CD4-positive, alpha-beta memory T cell (primary cell): ENCODE measurements at regions not wholly inside any gene's neighbourhood (a gene's known extent, or its start where the extent isn't known, plus 50 kb on each side); places are given as distances from the start of the nearest gene placed in this dataset.

Experiments used
- CTCF ChIA-PET: fragments of 350-600 bp; sonication (Branson Sonifier 250); formaldehyde crosslinking; loops from one replicate; lab custom pipeline; 2021; ENCODE audit warnings: inconsistent platforms; ENCODE audit not compliant: partially characterized antibody; lab: Charles Lee
- POLR2A ChIA-PET: fragments of 350-600 bp; sonication (Branson Sonifier 250); formaldehyde crosslinking; loops from one replicate; lab custom pipeline; 2021; ENCODE audit not compliant: partially characterized antibody; lab: Charles Lee
- DNase-seq, 5 donors: peaks; one replicate each; pipeline versions ENCODE4 v3.0.0 to v3.0.0-alpha.2; 2020 to 2022; ENCODE audit warnings: mixed read lengths in 1 of 5
- H3K27ac ChIP-seq: one replicate; pipeline ENCODE4 v1.7.0; 2013; ENCODE audit warnings: low read depth, low read length
- H3K27me3 ChIP-seq: 2 replicates; pipeline ENCODE4 v1.7.0; 2013; ENCODE audit warnings: mild to moderate bottlenecking, low read length, moderate library complexity; ENCODE audit not compliant: insufficient read depth
- H3K36me3 ChIP-seq: 2 replicates; pipeline ENCODE4 v1.7.0; 2013; ENCODE audit warnings: mild to moderate bottlenecking, low read length, moderate library complexity; ENCODE audit not compliant: insufficient read depth
- H3K4me1 ChIP-seq: 2 replicates; pipeline ENCODE4 v1.7.0; 2013; ENCODE audit warnings: mild to moderate bottlenecking, low read length, moderate library complexity; ENCODE audit not compliant: insufficient read depth
- H3K4me3 ChIP-seq, 2 donors: one replicate each; pipeline ENCODE4 v1.7.0; 2013; ENCODE audit warnings: low read length in 2 of 2, mild to moderate bottlenecking in 1 of 2
- H3K9me3 ChIP-seq, 2 donors: one replicate each; pipeline ENCODE4 v1.7.0; 2013; ENCODE audit warnings: low read length in 2 of 2, control low read depth in 1 of 2; ENCODE audit not compliant: control insufficient read depth in 1 of 2
- H3K27ac Mint-ChIP-seq, 7 donors: one replicate each; pipeline ENCODE4 v1.8.0; 2020 to 2021; ENCODE audit warnings: mixed read lengths in 7 of 7, mild to moderate bottlenecking in 6 of 7, inconsistent platforms in 3 of 7, moderate library complexity in 3 of 7
- H3K27me3 Mint-ChIP-seq, 2 donors: one replicate each; pipeline ENCODE4 v1.8.0; 2020 to 2021; ENCODE audit warnings: mixed read lengths in 2 of 2
- H3K36me3 Mint-ChIP-seq, 2 donors: one replicate each; pipeline ENCODE4 v1.8.0; 2020 to 2021; ENCODE audit warnings: mixed read lengths in 2 of 2, inconsistent platforms in 1 of 2, mild to moderate bottlenecking in 1 of 2
- H3K4me1 Mint-ChIP-seq, 4 donors: one replicate each; pipeline ENCODE4 v1.8.0; 2020 to 2021; ENCODE audit warnings: mixed read lengths in 4 of 4, mild to moderate bottlenecking in 1 of 4
- H3K4me3 Mint-ChIP-seq, 8 donors: one replicate each; pipeline ENCODE4 v1.8.0; 2020 to 2021; ENCODE audit warnings: mixed read lengths in 8 of 8, mild to moderate bottlenecking in 7 of 8, moderate library complexity in 6 of 8, inconsistent platforms in 3 of 8
- H3K9me3 Mint-ChIP-seq, 8 donors: one replicate each; pipeline ENCODE4 v1.8.0; 2020 to 2021; ENCODE audit warnings: mixed read lengths in 8 of 8, mild to moderate bottlenecking in 5 of 8, inconsistent platforms in 3 of 8, moderate library complexity in 1 of 8
- intact Hi-C: fragments of 100-400 bp; cut with micrococcal nuclease; formaldehyde crosslinking; loops from one replicate; pipeline ENCODE4 v1.15.1; 2023

DNA sequence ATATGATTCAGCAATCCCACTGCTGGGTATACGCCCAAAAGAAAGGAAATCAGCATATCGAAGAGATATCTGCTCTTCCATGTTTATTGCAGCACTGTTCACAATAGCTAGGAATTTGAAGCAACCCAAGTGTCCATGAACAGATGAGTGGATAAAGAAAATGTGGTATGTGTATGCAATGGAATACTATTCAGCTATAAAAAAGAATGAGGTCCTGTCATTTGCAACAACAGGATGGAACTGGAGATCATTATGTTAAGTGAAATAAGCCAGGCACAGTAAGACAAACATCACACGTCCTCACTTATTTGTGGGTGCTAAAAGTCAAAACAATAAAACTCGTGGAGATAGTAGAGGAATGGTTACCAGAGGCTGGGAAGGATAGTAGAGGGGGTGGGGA, 153.8 kb upstream of the LEF1 start:
- Histone ChIP-seq H3K36me3 (no peaks in the 10 kb centered on the region), H3K27ac (no peak overlapping the region), H3K9me3 (no peaks in the 10 kb centered on the region), H3K4me1 (peaks cover 2% of the 10 kb centered on the region), H3K27me3 (no peaks in the 10 kb centered on the region), H3K4me3 (no peak overlapping the region)
- ChIA-PET POLR2A (no interaction called here), CTCF (interaction anchor here (0.7 to 0.9 kb wide), 2 partner anchors 25 to 303 kb away, joined by 3 read pairs; no protein-coding TSS in a partner anchor)
- Mint-ChIP-seq H3K4me3 (no peak overlapping the region), H3K4me1 (peaks cover 2 to 7% (median 3%) of the 10 kb centered on the region in 4 donors), H3K9me3 (peaks cover 0 to 10% (median 0%) of the 10 kb centered on the region in 8 donors), H3K36me3 (no peaks in the 10 kb centered on the region), H3K27ac (no peak overlapping the region), H3K27me3 (no peaks in the 10 kb centered on the region)
- intact Hi-C loops, result no loop called here
- no peak for DNase-seq

DNA sequence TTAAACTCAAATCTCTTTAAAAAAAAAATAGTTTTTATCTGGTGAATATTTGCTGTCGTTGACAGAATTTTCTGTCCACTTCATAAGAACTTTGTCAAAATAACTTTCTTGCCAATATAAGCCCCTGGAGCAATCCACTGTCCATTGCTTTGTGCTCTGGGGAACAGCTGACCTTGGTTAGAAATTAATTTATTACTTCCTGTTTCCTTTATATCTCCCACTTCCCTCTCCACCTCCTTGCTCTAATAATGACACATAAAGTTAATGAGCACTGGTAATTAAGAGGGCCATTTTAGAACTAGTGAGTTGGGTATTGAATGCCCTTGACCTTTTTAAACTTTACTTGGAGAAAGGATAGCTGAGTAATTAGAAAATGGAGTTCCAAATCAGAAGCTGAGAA, 151.3 kb upstream of the LEF1 start:
- peaks cover 0 to 6% (median 0%) of the 10 kb centered on the region in 8 donors for H3K9me3 Mint-ChIP-seq
- intact Hi-C loops, result no loop called here
- DNase-seq, result no peak
- H3K4me1 Mint-ChIP-seq, result peaks cover 7 to 18% (median 8%) of the 10 kb centered on the region in 4 donors
- H3K27me3 ChIP-seq, result no peaks in the 10 kb centered on the region
- no peaks in the 10 kb centered on the region for H3K27me3 Mint-ChIP-seq
- H3K36me3 Mint-ChIP-seq, result no peaks in the 10 kb centered on the region
- POLR2A ChIA-PET, result no interaction called here
- H3K4me1 ChIP-seq, result peaks cover 8% of the 10 kb centered on the region
- no peak overlapping the region for H3K27ac Mint-ChIP-seq
- no peaks in the 10 kb centered on the region for H3K36me3 ChIP-seq
- CTCF ChIA-PET, result interaction anchor here (0.6 kb wide), 1 partner anchor 205 kb away, joined by 3 read pairs; no protein-coding TSS in a partner anchor
- no peak overlapping the region for H3K4me3 ChIP-seq
- H3K27ac ChIP-seq, result no peak overlapping the region
- no peaks in the 10 kb centered on the region for H3K9me3 ChIP-seq
- no peak overlapping the region for H3K4me3 Mint-ChIP-seq

DNA sequence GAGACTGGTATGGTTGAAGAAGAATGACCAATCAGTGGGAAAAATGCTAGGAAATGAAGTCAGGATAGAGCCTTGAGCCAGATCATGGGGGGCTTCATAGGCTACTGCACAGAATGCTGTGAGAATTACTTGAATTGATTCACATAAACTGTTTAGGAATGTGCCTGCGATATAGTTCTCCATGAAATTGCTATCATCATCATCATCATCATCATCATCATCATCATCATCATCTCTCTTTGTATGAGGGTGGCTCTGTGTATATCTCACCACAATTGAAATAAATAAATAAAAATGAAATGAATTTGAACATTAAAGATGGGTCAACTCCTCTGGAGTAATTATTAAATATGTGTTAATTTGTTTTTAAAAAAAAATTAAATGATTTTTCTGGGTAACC, 148.6 kb upstream of the LEF1 start:
- Histone ChIP-seq H3K27ac (no peak overlapping the region), H3K9me3 (no peaks in the 10 kb centered on the region), H3K27me3 (no peaks in the 10 kb centered on the region), H3K4me3 (no peak overlapping the region), H3K4me1 (peaks cover 14% of the 10 kb centered on the region), H3K36me3 (no peaks in the 10 kb centered on the region)
- ChIA-PET POLR2A (interaction anchor here (0.9 kb wide), 1 partner anchor 111 kb away, joined by 3 read pairs; no protein-coding TSS in a partner anchor), CTCF (no interaction called here)
- no peak overlapping the region for H3K4me3 Mint-ChIP-seq
- H3K27ac Mint-ChIP-seq, result peak overlapping the region in 1 of 7 donors; percentile 24
- DNase-seq, result no peak
- H3K4me1 Mint-ChIP-seq, result peaks cover 17 to 27% (median 18%) of the 10 kb centered on the region in 4 donors
- peaks cover 0 to 3% (median 0%) of the 10 kb centered on the region in 8 donors for H3K9me3 Mint-ChIP-seq
- no peaks in the 10 kb centered on the region for H3K36me3 Mint-ChIP-seq
- intact Hi-C loops, result no loop called here
- H3K27me3 Mint-ChIP-seq, result no peaks in the 10 kb centered on the region

DNA sequence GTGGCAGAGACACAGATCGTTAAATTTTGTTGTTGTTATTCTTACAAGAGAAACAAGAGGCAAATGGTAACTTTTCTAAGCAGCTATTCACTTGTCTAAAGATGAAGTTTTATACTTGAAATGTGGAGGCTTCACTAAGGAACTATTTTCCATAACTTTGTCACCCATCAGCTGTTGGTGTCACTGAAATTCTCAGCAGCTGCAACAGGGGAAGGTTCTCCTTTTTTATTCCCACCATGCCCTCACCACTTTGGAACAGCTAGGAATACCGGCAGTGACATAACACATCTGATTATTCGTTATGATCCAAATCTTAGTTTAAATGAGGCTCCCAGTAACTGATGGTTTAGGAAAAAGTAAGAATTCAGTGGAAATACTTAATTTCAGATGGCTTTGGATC, 147.0 kb upstream of the LEF1 start:
- Mint-ChIP-seq H3K4me1 (peaks cover 17 to 31% (median 23%) of the 10 kb centered on the region in 4 donors), H3K36me3 (no peaks in the 10 kb centered on the region), H3K9me3 (no peaks in the 10 kb centered on the region), H3K27me3 (peaks cover 0 to 1% of the 10 kb centered on the region in 2 donors), H3K4me3 (peak overlapping the region in 7 of 8 donors; percentile 3 to 74 (median 42)), H3K27ac (peak overlapping the region in 2 of 7 donors; percentile 18)
- ChIA-PET CTCF (interaction anchor here (0.6 kb wide), 1 partner anchor 106 kb away, joined by 3 read pairs; no protein-coding TSS in a partner anchor), POLR2A (interaction anchor here (1.0 kb wide), 1 partner anchor 57 kb away, joined by 3 read pairs; no protein-coding TSS in a partner anchor)
- H3K27me3 ChIP-seq, result no peaks in the 10 kb centered on the region
- no peak overlapping the region for H3K4me3 ChIP-seq
- no peaks in the 10 kb centered on the region for H3K9me3 ChIP-seq
- DNase-seq, result no peak
- H3K27ac ChIP-seq, result no peak overlapping the region
- no peaks in the 10 kb centered on the region for H3K36me3 ChIP-seq
- intact Hi-C loops, result no loop called here
- peaks cover 14% of the 10 kb centered on the region for H3K4me1 ChIP-seq

DNA sequence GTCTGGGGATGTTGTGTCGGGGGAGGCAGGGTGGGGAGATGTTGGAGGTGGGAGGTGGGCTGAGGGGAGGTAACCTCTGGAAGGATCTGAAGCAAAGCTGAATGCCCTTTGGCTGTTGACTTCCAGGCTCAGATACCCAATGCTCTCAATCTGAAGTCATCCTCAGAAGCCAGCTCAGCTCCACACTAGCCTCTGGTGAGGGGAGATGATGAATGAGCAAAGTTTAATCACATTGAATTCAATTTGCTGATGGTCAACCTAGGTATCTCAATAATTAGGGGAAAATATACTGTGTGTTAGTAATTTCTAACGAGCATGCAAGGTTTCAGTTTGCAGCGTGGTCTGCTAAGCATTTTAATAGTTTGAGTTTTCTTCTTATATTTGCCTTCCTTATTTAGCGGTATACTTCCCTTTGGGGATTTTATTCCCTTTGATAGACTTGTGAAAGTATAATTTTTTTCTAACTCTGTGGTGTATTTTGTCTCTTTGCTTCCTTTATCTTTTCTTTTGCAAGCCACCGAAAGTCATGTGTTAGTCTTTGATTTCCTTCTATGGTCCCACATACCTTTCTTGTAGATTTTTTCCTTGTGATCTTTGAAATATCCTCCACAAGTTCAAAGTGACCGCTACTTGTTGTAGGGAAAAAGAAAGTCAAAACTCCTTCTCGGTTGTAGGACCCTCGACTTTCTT, 146.3 kb upstream of the LEF1 start:
- Mint-ChIP-seq H3K9me3 (no peaks in the 10 kb centered on the region), H3K4me1 (peaks cover 17 to 31% (median 23%) of the 10 kb centered on the region in 4 donors), H3K27me3 (peaks cover 0 to 1% of the 10 kb centered on the region in 2 donors), H3K27ac (peak overlapping the region in 5 of 7 donors; percentile 14 to 58 (median 39)), H3K36me3 (no peaks in the 10 kb centered on the region), H3K4me3 (peak overlapping the region; percentile 29 to 74 (median 62))
- Histone ChIP-seq H3K4me1 (peaks cover 14% of the 10 kb centered on the region), H3K4me3 (no peak overlapping the region), H3K9me3 (no peaks in the 10 kb centered on the region), H3K36me3 (no peaks in the 10 kb centered on the region), H3K27me3 (no peaks in the 10 kb centered on the region), H3K27ac (no peak overlapping the region)
- CTCF ChIA-PET, result interaction anchor here (0.6 kb wide), 1 partner anchor 105 kb away, joined by 3 read pairs; no protein-coding TSS in a partner anchor
- DNase-seq, result no peak
- intact Hi-C loops, result no loop called here
- POLR2A ChIA-PET, result no interaction called here

DNA sequence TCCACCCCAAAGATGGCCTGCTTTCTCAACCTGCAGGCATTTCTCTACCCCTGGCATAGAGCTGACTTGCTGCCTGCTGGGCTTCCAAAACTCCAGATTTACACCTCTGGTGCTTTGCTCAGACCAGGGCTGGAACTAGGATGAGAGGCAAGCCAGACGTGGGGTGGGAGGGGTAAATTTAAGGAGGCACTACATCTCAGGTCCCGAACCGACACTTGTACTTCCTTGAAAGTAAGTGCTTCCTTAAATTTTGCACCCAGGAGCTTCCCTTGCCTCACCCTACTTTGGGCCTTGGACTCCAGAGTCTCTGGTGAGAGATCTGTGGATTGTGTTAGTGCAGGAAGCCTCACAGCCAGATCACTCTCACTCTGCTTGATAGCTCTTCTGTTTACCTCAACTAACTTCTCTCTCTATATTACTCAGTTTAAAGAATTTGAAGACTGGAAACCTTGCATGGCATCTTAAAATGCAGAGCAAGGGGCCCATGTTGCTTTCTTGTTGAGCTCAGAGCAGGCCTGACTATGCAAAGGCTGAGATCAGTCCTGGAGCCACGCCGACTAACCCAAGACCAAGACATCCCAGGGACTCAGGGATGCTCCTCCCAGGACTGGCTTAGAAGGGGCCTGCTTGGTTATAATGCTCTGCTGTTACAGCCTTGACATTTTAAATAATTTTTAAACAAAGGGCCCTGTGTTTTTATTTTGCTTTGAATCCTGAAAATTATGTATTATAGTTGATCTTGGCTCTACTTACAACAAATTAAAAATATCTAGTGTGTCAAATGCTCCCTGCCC, 145.0 kb upstream of the LEF1 start:
- intact Hi-C loops, result no loop called here
- no peaks in the 10 kb centered on the region for H3K36me3 Mint-ChIP-seq
- DNase-seq, result no peak
- peaks cover 0 to 1% of the 10 kb centered on the region in 2 donors for H3K27me3 Mint-ChIP-seq
- H3K9me3 Mint-ChIP-seq, result no peaks in the 10 kb centered on the region
- H3K27me3 ChIP-seq, result no peaks in the 10 kb centered on the region
- ChIA-PET POLR2A (no interaction called here), CTCF (no interaction called here)
- no peak overlapping the region for H3K4me3 Mint-ChIP-seq
- H3K27ac ChIP-seq, result no peak overlapping the region
- peaks cover 17 to 27% (median 21%) of the 10 kb centered on the region in 4 donors for H3K4me1 Mint-ChIP-seq
- no peaks in the 10 kb centered on the region for H3K36me3 ChIP-seq
- no peak overlapping the region for H3K4me3 ChIP-seq
- no peaks in the 10 kb centered on the region for H3K9me3 ChIP-seq
- peak overlapping the region in 2 of 7 donors; percentile 37 to 44 for H3K27ac Mint-ChIP-seq
- H3K4me1 ChIP-seq, result peaks cover 14% of the 10 kb centered on the region

DNA sequence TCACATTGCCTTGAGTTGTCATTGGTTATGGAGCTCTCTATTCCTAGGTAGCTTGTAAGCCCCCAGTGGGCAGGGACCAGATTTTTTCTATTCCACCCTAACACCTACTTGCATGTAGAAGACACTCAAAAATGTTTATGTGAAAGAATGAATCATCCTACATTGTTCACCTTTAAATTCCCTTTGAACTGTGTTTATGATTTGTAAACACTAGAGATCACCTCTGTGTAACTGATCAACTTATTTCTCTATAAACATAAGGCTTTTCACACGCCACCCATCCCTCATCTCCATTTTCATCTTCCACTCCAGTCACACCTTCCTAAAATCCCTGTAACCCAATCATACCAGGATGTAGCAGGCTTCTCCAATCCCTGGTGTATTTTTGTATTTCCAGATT, 142.6 kb upstream of the LEF1 start:
- peaks cover 0 to 5% of the 10 kb centered on the region in 2 donors for H3K27me3 Mint-ChIP-seq
- no peaks in the 10 kb centered on the region for H3K27me3 ChIP-seq
- no peaks in the 10 kb centered on the region for H3K36me3 Mint-ChIP-seq
- no peaks in the 10 kb centered on the region for H3K9me3 Mint-ChIP-seq
- ChIA-PET POLR2A (no interaction called here), CTCF (no interaction called here)
- H3K4me3 Mint-ChIP-seq, result peak overlapping the region in 1 of 8 donors; percentile 21
- peak overlapping the region in 2 of 7 donors; percentile 10 to 27 for H3K27ac Mint-ChIP-seq
- peaks cover 14% of the 10 kb centered on the region for H3K4me1 ChIP-seq
- peaks cover 17 to 26% (median 21%) of the 10 kb centered on the region in 4 donors for H3K4me1 Mint-ChIP-seq
- no peak overlapping the region for H3K27ac ChIP-seq
- no peaks in the 10 kb centered on the region for H3K9me3 ChIP-seq
- H3K36me3 ChIP-seq, result no peaks in the 10 kb centered on the region
- DNase-seq, result no peak
- H3K4me3 ChIP-seq, result no peak overlapping the region
- intact Hi-C loops, result no loop called here
